ENCODE measurements at regions not wholly inside any gene's neighbourhood (a gene's known extent, or its start where the extent isn't known, plus 50 kb on each side); places are given as distances from the start of the nearest gene placed in this dataset.
"Not testable (repeated sequence)": the region's sequence is repeated elsewhere in the genome, so short reads cannot be mapped to it uniquely, and the experiment has no call there.

- no peak for DNase-seq
- Histone ChIP-seq H3K36me3 (no peaks in the 10 kb centered on the region), H3K27ac (no peak overlapping the region), H3K4me3 (no peak overlapping the region), H3K4me1 (no peaks in the 10 kb centered on the region), H3K27me3 (no peaks in the 10 kb centered on the region), H3K9me3 (no peaks in the 10 kb centered on the region)
- intact Hi-C loops (cut with DNase I; ENCODE audit: low total_unique reads) = no loop called here
- no peak for TF ChIP-seq CTCF (IDR thresholded peaks at IDR 0.05)
These were observed 207.0 kb downstream of the ASMT start for GRCh38 chrX:1821846-1822245.

DNA sequence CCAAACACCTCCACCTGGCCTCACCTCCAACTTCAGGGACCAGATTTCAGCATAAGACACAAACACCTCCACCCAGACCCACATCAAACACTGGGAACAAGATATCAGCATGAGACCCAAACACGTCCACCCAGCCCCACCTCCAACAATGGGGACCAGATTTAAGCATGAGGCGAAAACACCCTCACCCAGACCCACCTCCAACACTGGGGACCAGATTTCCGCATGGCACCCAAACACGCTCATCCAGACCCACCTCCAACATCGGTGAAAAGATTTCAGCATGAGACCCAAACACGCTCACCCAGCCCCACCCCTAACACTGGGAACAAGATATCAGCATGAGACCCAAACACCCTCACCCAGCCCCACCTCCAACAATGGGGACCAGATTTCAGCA, 210.0 kb downstream of the ASMT start:
- DNase-seq = no peak
- Histone ChIP-seq H3K36me3 (no peaks in the 10 kb centered on the region), H3K9me3 (no peaks in the 10 kb centered on the region), H3K4me3 (no peak overlapping the region), H3K27ac (no peak overlapping the region), H3K4me1 (no peaks in the 10 kb centered on the region), H3K27me3 (no peaks in the 10 kb centered on the region)
- intact Hi-C loops (cut with DNase I; ENCODE audit: low total_unique reads) = no loop called here
- no peak for TF ChIP-seq CTCF (IDR thresholded peaks at IDR 0.05)

DNA sequence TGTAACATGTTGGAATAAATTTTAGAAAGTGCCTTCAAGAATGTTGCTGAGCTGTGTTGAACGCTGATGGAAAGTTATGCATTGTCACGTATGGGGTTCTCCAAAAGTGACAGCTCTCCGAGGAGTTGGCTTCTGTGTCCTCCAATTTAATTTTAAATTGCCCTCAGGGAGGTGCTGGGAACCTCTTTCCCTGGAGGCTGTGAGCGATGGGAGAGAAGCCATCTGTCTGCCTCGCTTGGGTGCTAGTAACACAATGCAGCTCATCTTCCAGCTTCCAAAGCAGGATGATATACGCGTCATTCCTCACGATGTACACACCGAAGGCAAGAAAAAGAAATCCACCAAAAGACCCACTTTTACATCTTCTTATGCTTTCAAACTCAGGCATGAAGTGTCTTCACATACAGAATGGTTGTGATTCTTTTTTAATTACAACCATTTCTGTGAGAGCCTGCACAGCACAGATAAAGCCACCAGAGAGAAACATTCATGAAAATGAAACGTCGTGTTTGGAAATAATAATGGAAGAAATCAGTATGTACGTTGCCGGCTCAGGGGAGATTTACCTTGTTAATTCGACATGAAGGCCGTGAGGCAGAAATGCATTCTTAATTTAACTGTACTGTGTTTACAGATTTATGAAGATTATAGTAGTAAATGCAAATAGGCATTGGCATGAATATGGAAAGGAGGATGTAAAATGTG, 218.9 kb downstream of the ASMT start:
- H3K27me3 ChIP-seq = no peaks in the 10 kb centered on the region
- H3K4me3 ChIP-seq = no peak overlapping the region
- H3K4me1 ChIP-seq = no peaks in the 10 kb centered on the region
- intact Hi-C loops (cut with DNase I; ENCODE audit: low total_unique reads) = no loop called here
- peaks cover 0 to 7% (median 0%) of the 10 kb centered on the region in 3 donors for H3K9me3 ChIP-seq
- TF ChIP-seq CTCF (IDR thresholded peaks at IDR 0.05) = no peak
- no peak for DNase-seq
- H3K36me3 ChIP-seq = no peaks in the 10 kb centered on the region
- H3K27ac ChIP-seq = no peak overlapping the region

- no peak overlapping the region for H3K4me3 ChIP-seq
- intact Hi-C loops (cut with DNase I; ENCODE audit: low total_unique reads) = no loop called here
- no peaks in the 10 kb centered on the region for H3K4me1 ChIP-seq
- no peak overlapping the region for H3K27ac ChIP-seq
- TF ChIP-seq CTCF (IDR thresholded peaks at IDR 0.05) = no peak
- H3K9me3 ChIP-seq = peaks cover 0 to 7% (median 0%) of the 10 kb centered on the region in 3 donors
- no peak for DNase-seq
- no peaks in the 10 kb centered on the region for H3K36me3 ChIP-seq
- H3K27me3 ChIP-seq = no peaks in the 10 kb centered on the region
These were observed 220.2 kb downstream of the ASMT start for GRCh38 chrX:1835056-1835455.

GRCh38 chrX:1836683-1837082, 221.8 kb downstream of the ASMT start:
- Histone ChIP-seq H3K36me3 (no peaks in the 10 kb centered on the region), H3K27me3 (no peaks in the 10 kb centered on the region), H3K9me3 (peaks cover 0 to 7% (median 0%) of the 10 kb centered on the region in 3 donors), H3K4me3 (no peak overlapping the region), H3K27ac (no peak overlapping the region), H3K4me1 (no peaks in the 10 kb centered on the region)
- no peak for DNase-seq
- no peak for TF ChIP-seq CTCF (IDR thresholded peaks at IDR 0.05)
- intact Hi-C loops (cut with DNase I; ENCODE audit: low total_unique reads) = no loop called here

- no peak overlapping the region for H3K27ac ChIP-seq
- no peak overlapping the region for H3K4me3 ChIP-seq
- intact Hi-C loops (cut with DNase I; ENCODE audit: low total_unique reads) = no loop called here
- DNase-seq = no peak
- no peaks in the 10 kb centered on the region for H3K36me3 ChIP-seq
- H3K27me3 ChIP-seq = no peaks in the 10 kb centered on the region
- no peaks in the 10 kb centered on the region for H3K4me1 ChIP-seq
- TF ChIP-seq CTCF (IDR thresholded peaks at IDR 0.05) = no peak
- peaks cover 0 to 5% (median 0%) of the 10 kb centered on the region in 3 donors for H3K9me3 ChIP-seq
These were observed 226.9 kb downstream of the ASMT start for GRCh38 chrX:1841746-1842145.

GRCh38 chrX:1847000-1847399, 232.1 kb downstream of the ASMT start:
- H3K36me3 ChIP-seq; DNase-seq; H3K27me3 ChIP-seq; H3K4me1 ChIP-seq; intact Hi-C loops (cut with DNase I; ENCODE audit: low total_unique reads); H3K9me3 ChIP-seq; H3K27ac ChIP-seq; H3K4me3 ChIP-seq: not testable (repeated sequence)

DNA sequence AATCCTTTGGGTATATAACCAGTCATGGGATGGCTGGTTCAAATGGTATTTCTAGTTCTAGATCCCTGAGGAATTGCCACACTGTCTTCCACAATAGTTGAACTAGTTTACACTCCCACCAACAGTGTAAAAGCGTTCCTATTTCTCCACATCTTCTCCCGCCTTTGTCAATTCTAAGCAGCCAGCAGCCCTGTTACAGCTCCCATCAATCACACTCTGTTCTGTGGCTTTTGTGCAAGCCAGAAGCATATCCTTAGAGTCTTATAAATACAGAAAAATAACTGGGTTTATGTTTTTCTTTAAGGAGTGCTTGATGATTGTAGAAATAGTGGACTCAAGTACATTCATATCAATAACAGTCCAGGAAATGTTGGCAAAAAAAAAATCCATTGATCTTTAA, 232.9 kb downstream of the ASMT start:
- H3K4me3 ChIP-seq; H3K36me3 ChIP-seq; H3K4me1 ChIP-seq; intact Hi-C loops (cut with DNase I; ENCODE audit: low total_unique reads); H3K9me3 ChIP-seq; H3K27ac ChIP-seq; DNase-seq; H3K27me3 ChIP-seq: not testable (repeated sequence)
